Adipocyte (in vitro differentiated cells): ENCODE measurements at regions not wholly inside any gene's neighbourhood (a gene's known extent, or its start where the extent isn't known, plus 50 kb on each side); places are given as distances from the start of the nearest gene placed in this dataset.

ENCODE experiments used
- DNase-seq: peaks from one replicate; pipeline ENCODE4 v3.0.0-alpha.2; 2015; ENCODE audit warnings: low read depth
- H3K27me3 ChIP-seq: replicated peaks from 2 replicates; pipeline ENCODE4 v1.7.0; 2013; ENCODE audit warnings: mild to moderate bottlenecking, low read length, moderate library complexity; ENCODE audit not compliant: control insufficient read depth, insufficient read depth
- H3K36me3 ChIP-seq: 2 replicates; pipeline ENCODE4 v1.7.0; 2013; ENCODE audit warnings: low read length, mild to moderate bottlenecking, moderate library complexity; ENCODE audit not compliant: control insufficient read depth, insufficient read depth, severe bottlenecking
- H3K4me1 ChIP-seq: 2 replicates; pipeline ENCODE4 v1.7.0; 2013; ENCODE audit warnings: mild to moderate bottlenecking, low read length, moderate library complexity; ENCODE audit not compliant: control insufficient read depth, insufficient read depth
- H3K4me3 ChIP-seq: 2 replicates; pipeline ENCODE4 v1.7.0; 2013; ENCODE audit warnings: mild to moderate bottlenecking, low read length, moderate library complexity
- H3K9ac ChIP-seq: 2 replicates; pipeline ENCODE4 v1.7.0; 2013; ENCODE audit warnings: mild to moderate bottlenecking, low read length, moderate library complexity
- H3K9me3 ChIP-seq: 2 replicates; pipeline ENCODE4 v1.7.0; 2013; ENCODE audit warnings: mild to moderate bottlenecking, low read length, moderate library complexity; ENCODE audit not compliant: control insufficient read depth

- Histone ChIP-seq H3K4me3 (no peak overlapping the region), H3K36me3 (no peaks in the 10 kb centered on the region), H3K9me3 (peaks cover 24% of the 10 kb centered on the region), H3K4me1 (no peaks in the 10 kb centered on the region), H3K27me3 (no peaks in the 10 kb centered on the region), H3K9ac (no peak overlapping the region)
- DNase-seq, result no peak
Measured at GRCh38 chr12:78586790-78587189, 277.8 kb upstream of the SYT1 start.

DNA sequence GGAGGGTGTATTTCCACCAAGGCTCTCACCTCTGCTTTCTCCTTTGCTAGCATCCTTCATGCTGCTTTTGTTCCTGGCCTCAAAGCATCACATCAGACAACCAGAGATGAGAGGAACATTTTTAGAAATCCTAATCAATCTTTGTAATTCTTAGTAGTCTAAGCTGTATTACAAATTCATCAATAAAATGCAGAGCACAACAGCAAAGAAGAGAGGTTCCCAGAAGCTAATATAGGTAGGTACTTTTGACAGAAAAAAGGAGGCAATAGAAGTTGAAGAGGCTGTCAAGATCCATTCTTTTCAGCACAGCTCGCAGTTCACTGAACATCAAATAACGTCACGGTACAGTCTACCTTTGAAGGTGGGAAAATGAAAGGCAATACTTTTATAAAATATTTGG, 265.2 kb upstream of the SYT1 start:
- Histone ChIP-seq H3K9ac (no peak overlapping the region), H3K27me3 (no peaks in the 10 kb centered on the region)

GRCh38 chr12:78600541-78600940, 264.0 kb upstream of the SYT1 start:
- no peaks in the 10 kb centered on the region for H3K4me1 ChIP-seq
- H3K4me3 ChIP-seq, result no peak overlapping the region
- no peaks in the 10 kb centered on the region for H3K27me3 ChIP-seq
- DNase-seq, result no peak
- no peak overlapping the region for H3K9ac ChIP-seq
- peaks cover 19% of the 10 kb centered on the region for H3K9me3 ChIP-seq
- H3K36me3 ChIP-seq, result no peaks in the 10 kb centered on the region

More for the DNA sequence above, 265.2 kb upstream of the SYT1 start:
- H3K9me3 ChIP-seq, result peaks cover 14% of the 10 kb centered on the region
- no peaks in the 10 kb centered on the region for H3K36me3 ChIP-seq
- no peaks in the 10 kb centered on the region for H3K4me1 ChIP-seq
- H3K4me3 ChIP-seq, result no peak overlapping the region
- no peak for DNase-seq

GRCh38 chr12:78611504-78611903, 253.1 kb upstream of the SYT1 start:
- H3K9ac ChIP-seq, result no peak overlapping the region
- no peak for DNase-seq
- H3K36me3 ChIP-seq, result no peaks in the 10 kb centered on the region
- no peaks in the 10 kb centered on the region for H3K27me3 ChIP-seq
- H3K9me3 ChIP-seq, result peaks cover 4% of the 10 kb centered on the region
- H3K4me1 ChIP-seq, result no peaks in the 10 kb centered on the region
- H3K4me3 ChIP-seq, result no peak overlapping the region

DNA sequence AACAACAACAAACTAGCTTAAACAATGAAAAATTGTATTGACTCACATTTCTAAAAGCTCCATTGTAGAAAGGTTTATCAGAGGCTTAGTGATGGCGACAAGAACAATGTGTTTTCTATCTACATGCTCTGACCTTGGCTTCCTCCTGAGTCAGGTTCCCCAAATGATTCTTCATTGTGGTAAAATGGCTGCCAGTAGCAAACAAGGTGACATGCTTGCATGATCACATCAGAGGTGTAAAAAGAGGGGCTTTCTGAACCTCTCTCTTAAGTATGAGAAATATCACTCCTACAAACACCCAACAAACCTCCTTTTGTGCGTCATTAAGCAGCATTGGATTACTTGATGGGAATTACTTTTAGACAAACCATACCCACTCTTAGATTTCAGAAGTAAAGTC, 252.4 kb upstream of the SYT1 start:
- Histone ChIP-seq H3K9me3 (peaks cover 4% of the 10 kb centered on the region), H3K27me3 (no peaks in the 10 kb centered on the region), H3K9ac (no peak overlapping the region), H3K36me3 (no peaks in the 10 kb centered on the region), H3K4me1 (no peaks in the 10 kb centered on the region), H3K4me3 (no peak overlapping the region)
- no peak for DNase-seq

DNA sequence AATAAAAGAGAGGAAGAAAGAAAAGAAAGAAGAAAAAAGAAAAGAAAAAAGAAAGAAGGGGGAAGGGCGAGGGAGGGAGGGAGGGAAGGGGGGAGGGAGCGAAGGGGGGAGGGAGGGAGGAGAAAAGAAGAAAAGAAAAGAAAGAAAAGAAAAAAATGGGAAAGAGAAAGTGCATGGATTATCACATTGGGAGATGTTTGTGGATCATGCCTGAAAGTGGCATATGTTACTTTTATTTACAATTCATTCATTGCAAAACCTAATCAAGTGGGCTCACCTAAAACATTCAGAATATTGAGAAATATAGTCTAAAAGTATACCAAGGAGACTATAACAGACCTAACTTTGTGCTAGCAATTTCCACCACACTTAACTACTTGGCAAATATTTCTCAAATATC, 246.9 kb upstream of the SYT1 start:
- Histone ChIP-seq H3K4me3 (no peak overlapping the region), H3K9me3 (peaks cover 3% of the 10 kb centered on the region), H3K9ac (no peak overlapping the region), H3K4me1 (no peaks in the 10 kb centered on the region), H3K27me3 (no peaks in the 10 kb centered on the region), H3K36me3 (no peaks in the 10 kb centered on the region)
- DNase-seq, result no peak

DNA sequence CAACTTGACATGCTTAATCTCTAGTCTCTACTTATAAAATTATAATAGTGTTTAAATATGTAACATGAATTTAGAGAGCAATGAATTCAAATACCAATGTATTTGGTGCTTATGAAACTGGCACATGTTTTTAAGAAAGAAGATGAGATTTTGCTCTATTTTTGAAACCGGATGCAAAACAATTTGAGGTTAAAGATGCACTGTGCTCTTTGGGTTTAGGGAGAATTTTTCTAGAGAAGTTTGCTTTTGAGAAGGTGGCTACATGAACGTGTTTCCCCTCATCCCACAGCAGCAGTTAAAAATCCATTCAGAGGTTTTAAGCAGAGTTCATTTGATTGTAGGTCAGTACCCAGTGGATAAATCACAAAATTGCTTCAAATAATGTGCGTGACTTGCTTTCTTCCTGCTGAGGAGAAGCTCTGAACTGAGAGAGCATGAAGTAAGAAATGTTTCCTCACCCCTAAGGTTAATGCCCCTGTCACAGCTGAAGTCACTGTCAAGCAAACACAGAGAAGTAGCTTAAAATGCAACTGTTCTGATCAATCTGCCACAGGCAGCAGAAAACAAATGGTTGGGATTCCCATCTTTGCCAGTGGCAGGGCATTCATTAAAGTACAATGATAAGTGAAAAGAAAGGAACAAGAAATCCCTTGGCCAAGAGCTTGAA, 241.9 kb upstream of the SYT1 start:
- Histone ChIP-seq H3K9ac (no peak overlapping the region), H3K4me3 (no peak overlapping the region)

GRCh38 chr12:78628491-78629100, 236.0 kb upstream of the SYT1 start:
- DNase-seq, result no peak
- Histone ChIP-seq H3K9ac (no peak overlapping the region), H3K4me3 (no peak overlapping the region), H3K4me1 (no peaks in the 10 kb centered on the region), H3K9me3 (peaks cover 29% of the 10 kb centered on the region), H3K27me3 (no peaks in the 10 kb centered on the region), H3K36me3 (no peaks in the 10 kb centered on the region)

More for the DNA sequence above, 241.9 kb upstream of the SYT1 start:
- Histone ChIP-seq H3K9me3 (peaks cover 3% of the 10 kb centered on the region), H3K27me3 (no peaks in the 10 kb centered on the region), H3K36me3 (no peaks in the 10 kb centered on the region), H3K4me1 (no peaks in the 10 kb centered on the region)
- DNase-seq, result no peak

DNA sequence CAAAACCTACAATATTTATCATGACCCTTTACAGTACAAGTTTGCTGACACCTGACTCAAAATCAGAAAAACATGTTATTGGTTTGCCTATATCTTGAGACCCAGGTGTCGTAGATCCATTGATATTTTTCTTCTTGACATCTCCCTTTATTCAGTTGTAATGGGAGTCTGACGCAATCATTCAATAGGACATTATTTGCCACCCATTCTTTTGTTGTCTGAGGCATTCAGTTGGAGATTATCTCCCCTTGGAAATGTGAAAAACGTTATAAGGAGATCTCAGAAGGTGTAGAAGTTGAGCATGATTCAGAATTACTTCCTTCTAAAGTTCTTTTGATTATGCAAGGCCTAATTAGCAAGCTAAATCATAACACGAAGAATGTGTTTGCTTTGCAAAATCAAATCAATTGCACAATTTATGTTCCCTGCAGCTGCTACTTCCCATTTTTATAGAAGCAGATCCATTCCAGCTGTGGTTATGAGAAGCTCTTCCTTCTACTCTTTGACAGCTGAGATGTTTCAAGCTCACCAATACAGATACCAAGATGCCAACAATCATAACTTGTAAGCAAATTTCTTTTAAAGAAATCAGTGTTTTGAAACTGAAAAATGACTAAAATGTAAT, 228.2 kb upstream of the SYT1 start:
- Histone ChIP-seq H3K36me3 (no peaks in the 10 kb centered on the region), H3K4me1 (peaks cover 4% of the 10 kb centered on the region), H3K9ac (no peak overlapping the region), H3K27me3 (no peaks in the 10 kb centered on the region), H3K9me3 (peaks cover 13% of the 10 kb centered on the region), H3K4me3 (no peak overlapping the region)
- DNase-seq, result peak; percentile 78

GRCh38 chr12:78641837-78642423, 222.6 kb upstream of the SYT1 start:
- H3K9ac ChIP-seq, result no peak overlapping the region
- H3K9me3 ChIP-seq, result no peaks in the 10 kb centered on the region
- no peaks in the 10 kb centered on the region for H3K36me3 ChIP-seq
- no peaks in the 10 kb centered on the region for H3K4me1 ChIP-seq
- peak; percentile 0 for DNase-seq
- H3K4me3 ChIP-seq, result no peak overlapping the region
- H3K27me3 ChIP-seq, result no peaks in the 10 kb centered on the region

DNA sequence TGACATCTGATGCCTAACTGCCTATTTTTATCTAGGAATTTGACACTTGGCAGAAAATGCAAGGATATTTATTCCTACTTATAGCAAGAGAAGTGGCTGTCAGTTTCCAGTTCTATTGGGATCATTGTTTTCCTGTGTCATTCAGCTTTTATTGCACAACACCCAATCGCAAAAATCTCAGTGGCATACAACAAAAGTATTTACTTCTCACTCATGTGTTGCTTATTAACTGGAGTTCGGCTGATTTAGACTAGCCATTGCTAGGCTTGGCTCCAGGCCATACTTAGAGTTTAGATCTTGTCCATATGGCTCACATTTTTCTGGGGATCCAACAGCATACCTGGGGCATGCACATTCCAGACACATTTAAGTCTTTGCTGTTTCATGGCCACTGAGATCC, 218.6 kb upstream of the SYT1 start:
- no peak overlapping the region for H3K4me3 ChIP-seq
- H3K36me3 ChIP-seq, result no peaks in the 10 kb centered on the region
- H3K9me3 ChIP-seq, result no peaks in the 10 kb centered on the region
- DNase-seq, result peak; percentile 74
- no peaks in the 10 kb centered on the region for H3K27me3 ChIP-seq
- no peak overlapping the region for H3K9ac ChIP-seq
- H3K4me1 ChIP-seq, result no peaks in the 10 kb centered on the region
